ENCODE measurements at regions not wholly inside any gene's neighbourhood (a gene's known extent, or its start where the extent isn't known, plus 50 kb on each side); places are given as distances from the start of the nearest gene placed in this dataset.

- Histone ChIP-seq H3K9ac (ENCODE audit: low read depth in 2 of 2, low read length in 2 of 2) (no peak overlapping the region), H3K4me3 (no peak overlapping the region), H3K36me3 (no peaks in the 10 kb centered on the region), H3K27ac (no peak overlapping the region), H3K9me3 (no peaks in the 10 kb centered on the region), H3K4me1 (no peaks in the 10 kb centered on the region), H3K27me3 (no peaks in the 10 kb centered on the region)
- intact Hi-C loops (cut with DNase I) = no loop called here
- TF ChIP-seq CTCF (IDR thresholded peaks at IDR 0.05) = no peak
- DNase-seq = no peak
Observed at GRCh38 chr2:226304308-226304707, 495.3 kb downstream of the IRS1 start.

GRCh38 chr2:226303707-226304106, 495.9 kb downstream of the IRS1 start:
- Histone ChIP-seq H3K4me3 (no peak overlapping the region), H3K4me1 (no peaks in the 10 kb centered on the region), H3K9ac (ENCODE audit: low read depth in 2 of 2, low read length in 2 of 2) (no peak overlapping the region), H3K27ac (no peak overlapping the region), H3K9me3 (no peaks in the 10 kb centered on the region), H3K36me3 (no peaks in the 10 kb centered on the region), H3K27me3 (no peaks in the 10 kb centered on the region)
- TF ChIP-seq CTCF (IDR thresholded peaks at IDR 0.05) = no peak
- DNase-seq = no peak
- intact Hi-C loops (cut with DNase I) = no loop called here

- Histone ChIP-seq H3K36me3 (no peaks in the 10 kb centered on the region), H3K4me3 (no peak overlapping the region), H3K9ac (ENCODE audit: low read depth in 2 of 2, low read length in 2 of 2) (no peak overlapping the region), H3K4me1 (no peaks in the 10 kb centered on the region), H3K27ac (no peak overlapping the region), H3K9me3 (no peaks in the 10 kb centered on the region), H3K27me3 (no peaks in the 10 kb centered on the region)
- intact Hi-C loops (cut with DNase I) = no loop called here
- no peak for TF ChIP-seq CTCF (IDR thresholded peaks at IDR 0.05)
- DNase-seq = no peak
Observed at GRCh38 chr2:226300196-226300886, 499.3 kb downstream of the IRS1 start.

GRCh38 chr2:226299771-226300170, 499.8 kb downstream of the IRS1 start:
- Histone ChIP-seq H3K9me3 (no peaks in the 10 kb centered on the region), H3K9ac (ENCODE audit: low read depth in 2 of 2, low read length in 2 of 2) (no peak overlapping the region), H3K4me1 (no peaks in the 10 kb centered on the region), H3K27me3 (no peaks in the 10 kb centered on the region), H3K36me3 (no peaks in the 10 kb centered on the region), H3K27ac (no peak overlapping the region), H3K4me3 (no peak overlapping the region)
- intact Hi-C loops (cut with DNase I) = no loop called here
- TF ChIP-seq CTCF (IDR thresholded peaks at IDR 0.05) = no peak
- no peak for DNase-seq

GRCh38 chr2:226295681-226296080, 503.9 kb downstream of the IRS1 start:
- no peak overlapping the region for H3K4me3 ChIP-seq
- no peaks in the 10 kb centered on the region for H3K4me1 ChIP-seq
- no peak overlapping the region for H3K27ac ChIP-seq
- no peak for TF ChIP-seq CTCF (IDR thresholded peaks at IDR 0.05)
- DNase-seq = no peak
- no peaks in the 10 kb centered on the region for H3K9me3 ChIP-seq
- H3K36me3 ChIP-seq = no peaks in the 10 kb centered on the region
- H3K27me3 ChIP-seq = no peaks in the 10 kb centered on the region
- H3K9ac ChIP-seq (ENCODE audit: low read depth in 2 of 2, low read length in 2 of 2) = no peak overlapping the region
- intact Hi-C loops (cut with DNase I) = no loop called here
